ENCODE measurements at regions not wholly inside any gene's neighbourhood (a gene's known extent, or its start where the extent isn't known, plus 50 kb on each side); places are given as distances from the start of the nearest gene placed in this dataset.

DNA sequence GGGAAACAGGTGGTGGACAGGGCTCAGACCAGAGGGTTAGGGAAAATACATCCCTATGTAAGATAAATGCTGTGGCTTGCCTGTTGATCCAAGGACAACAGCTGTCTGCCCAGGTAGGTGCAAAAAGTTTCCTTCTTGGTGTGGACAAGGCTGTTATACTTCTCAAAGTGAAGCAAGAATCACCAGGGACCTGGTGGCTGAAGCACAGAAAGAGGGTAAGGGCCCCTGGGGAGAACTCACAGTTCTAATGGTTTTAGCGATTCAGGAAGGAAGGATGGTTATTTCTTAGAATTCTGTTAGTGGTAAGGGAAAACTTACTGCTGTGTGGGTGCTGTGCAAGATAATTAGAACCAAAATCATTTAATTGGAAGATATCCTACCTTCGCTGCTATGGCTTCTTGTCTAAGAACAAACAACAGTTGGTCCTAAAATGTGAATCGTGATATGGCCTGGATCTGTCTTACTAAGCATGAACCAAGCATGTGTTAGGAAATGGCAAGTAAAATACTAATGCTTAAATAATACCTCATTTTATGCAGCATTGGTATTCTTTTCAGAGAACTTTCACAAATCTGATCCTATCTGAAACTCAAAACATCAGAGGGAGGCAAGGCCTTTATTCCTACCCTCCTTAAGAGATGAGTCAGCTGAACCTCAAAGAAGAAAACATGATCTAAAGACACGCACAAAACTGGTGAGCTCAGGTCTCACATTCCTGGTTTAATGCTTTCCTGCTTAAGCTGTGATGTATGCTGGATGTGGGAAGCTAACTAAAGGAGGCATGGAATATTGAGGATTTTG lies 159.2 kb upstream of the THUMPD2 start:
- no peaks in the 10 kb centered on the region for H3K79me2 ChIP-seq (replicated peaks; ENCODE audit: insufficient read depth)
- H3K36me3 ChIP-seq (ENCODE audit: insufficient read depth) = no peaks in the 10 kb centered on the region
- no peak overlapping the region for H3K4me3 ChIP-seq
- no peak for ATAC-seq
- no peaks in the 10 kb centered on the region for H4K20me1 ChIP-seq (replicated peaks; ENCODE audit: insufficient read depth)
- no peak overlapping the region for H3K27ac ChIP-seq (ENCODE audit: low read depth)
- H2AFZ ChIP-seq = peak overlapping the region; percentile 2; the same call in 1 of the 2 replicates
- H3K9me2 ChIP-seq (ENCODE audit: insufficient read depth) = peaks cover 15% of the 10 kb centered on the region; the same call in 1 of the 2 replicates
- Mint-ChIP-seq H3K27me3 (ENCODE audit: insufficient read depth, low read depth, poor library complexity) (no peaks in the 10 kb centered on the region), H3K9me3 (no peaks in the 10 kb centered on the region), H3K4me1 (no peaks in the 10 kb centered on the region), H3K36me3 (ENCODE audit: low read depth) (no peaks in the 10 kb centered on the region; the same call in 2 of the 3 replicates), H3K4me3 (no peak overlapping the region), H3K27ac (no peak overlapping the region; the same call in 1 of the 2 replicates)
- TF ChIP-seq ZNF114 (CRISPR knock-in tag; IDR thresholded peaks at IDR 0.05) (no peak), CREB1 (CRISPR knock-in tag; IDR thresholded peaks at IDR 0.05; ENCODE audit: low read depth) (no peak), EZH2phosphoT487 (IDR thresholded peaks at IDR 0.05; ENCODE audit: unreplicated experiment) (no peak), EZH2 (IDR thresholded peaks at IDR 0.05; ENCODE audit: low read depth, unreplicated experiment) (no peak), POLR2AphosphoS5 (IDR thresholded peaks at IDR 0.05; ENCODE audit: low read depth) (no peak), NANOG (IDR thresholded peaks at IDR 0.05; ENCODE audit: borderline replicate concordance) (no peak)
- TF ChIP-seq, protein P1, sequence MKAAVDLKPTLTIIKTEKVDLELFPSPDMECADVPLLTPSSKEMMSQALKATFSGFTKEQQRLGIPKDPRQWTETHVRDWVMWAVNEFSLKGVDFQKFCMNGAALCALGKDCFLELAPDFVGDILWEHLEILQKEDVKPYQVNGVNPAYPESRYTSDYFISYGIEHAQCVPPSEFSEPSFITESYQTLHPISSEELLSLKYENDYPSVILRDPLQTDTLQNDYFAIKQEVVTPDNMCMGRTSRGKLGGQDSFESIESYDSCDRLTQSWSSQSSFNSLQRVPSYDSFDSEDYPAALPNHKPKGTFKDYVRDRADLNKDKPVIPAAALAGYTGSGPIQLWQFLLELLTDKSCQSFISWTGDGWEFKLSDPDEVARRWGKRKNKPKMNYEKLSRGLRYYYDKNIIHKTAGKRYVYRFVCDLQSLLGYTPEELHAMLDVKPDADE (IDR thresholded peaks at IDR 0.05) = no peak
- no peak overlapping the region for H3K4me2 ChIP-seq
- H3K27me3 ChIP-seq (ENCODE audit: insufficient read depth) = no peaks in the 10 kb centered on the region
- peaks cover 8% of the 10 kb centered on the region for H3K4me1 ChIP-seq (ENCODE audit: insufficient read depth)
- H3F3A ChIP-seq (replicated peaks; ENCODE audit: low read depth) = no peaks in the 10 kb centered on the region
- no peak for DNase-seq (ENCODE audit: low spot score)

- no peaks in the 10 kb centered on the region for H3K36me3 ChIP-seq (ENCODE audit: insufficient read depth)
- Mint-ChIP-seq H3K4me3 (no peak overlapping the region), H3K4me1 (no peaks in the 10 kb centered on the region), H3K27ac (no peak overlapping the region), H3K27me3 (ENCODE audit: insufficient read depth, low read depth, poor library complexity) (no peaks in the 10 kb centered on the region), H3K9me3 (no peaks in the 10 kb centered on the region), H3K36me3 (ENCODE audit: low read depth) (no peaks in the 10 kb centered on the region; the same call in 2 of the 3 replicates)
- H3K4me1 ChIP-seq (ENCODE audit: insufficient read depth) = peaks cover 8% of the 10 kb centered on the region
- H4K20me1 ChIP-seq (replicated peaks; ENCODE audit: insufficient read depth) = no peaks in the 10 kb centered on the region
- H3K27ac ChIP-seq (ENCODE audit: low read depth) = no peak overlapping the region
- no peaks in the 10 kb centered on the region for H3K27me3 ChIP-seq (ENCODE audit: insufficient read depth)
- ATAC-seq = no peak
- no peak for DNase-seq (ENCODE audit: low spot score)
- no peaks in the 10 kb centered on the region for H3F3A ChIP-seq (replicated peaks; ENCODE audit: low read depth)
- no peak overlapping the region for H2AFZ ChIP-seq
- no peak overlapping the region for H3K4me3 ChIP-seq
- peaks cover 15% of the 10 kb centered on the region; the same call in 1 of the 2 replicates for H3K9me2 ChIP-seq (ENCODE audit: insufficient read depth)
- H3K4me2 ChIP-seq = no peak overlapping the region
- H3K79me2 ChIP-seq (replicated peaks; ENCODE audit: insufficient read depth) = no peaks in the 10 kb centered on the region
- TF ChIP-seq, protein P1 (IDR thresholded peaks at IDR 0.05) = no peak
- no peak for TF ChIP-seq STAT1 (IDR thresholded peaks at IDR 0.05; ENCODE audit: unreplicated experiment)
- TF ChIP-seq NANOG (IDR thresholded peaks at IDR 0.05; ENCODE audit: borderline replicate concordance) = no peak
- no peak for TF ChIP-seq ZNF331 (CRISPR knock-in tag; IDR thresholded peaks at IDR 0.05; ENCODE audit: low read depth)
- no peak for TF ChIP-seq POLR2AphosphoS5 (IDR thresholded peaks at IDR 0.05; ENCODE audit: low read depth)
- no peak for TF ChIP-seq REST (IDR thresholded peaks at IDR 0.05; ENCODE audit: unreplicated experiment)
- TF ChIP-seq, protein P2, sequence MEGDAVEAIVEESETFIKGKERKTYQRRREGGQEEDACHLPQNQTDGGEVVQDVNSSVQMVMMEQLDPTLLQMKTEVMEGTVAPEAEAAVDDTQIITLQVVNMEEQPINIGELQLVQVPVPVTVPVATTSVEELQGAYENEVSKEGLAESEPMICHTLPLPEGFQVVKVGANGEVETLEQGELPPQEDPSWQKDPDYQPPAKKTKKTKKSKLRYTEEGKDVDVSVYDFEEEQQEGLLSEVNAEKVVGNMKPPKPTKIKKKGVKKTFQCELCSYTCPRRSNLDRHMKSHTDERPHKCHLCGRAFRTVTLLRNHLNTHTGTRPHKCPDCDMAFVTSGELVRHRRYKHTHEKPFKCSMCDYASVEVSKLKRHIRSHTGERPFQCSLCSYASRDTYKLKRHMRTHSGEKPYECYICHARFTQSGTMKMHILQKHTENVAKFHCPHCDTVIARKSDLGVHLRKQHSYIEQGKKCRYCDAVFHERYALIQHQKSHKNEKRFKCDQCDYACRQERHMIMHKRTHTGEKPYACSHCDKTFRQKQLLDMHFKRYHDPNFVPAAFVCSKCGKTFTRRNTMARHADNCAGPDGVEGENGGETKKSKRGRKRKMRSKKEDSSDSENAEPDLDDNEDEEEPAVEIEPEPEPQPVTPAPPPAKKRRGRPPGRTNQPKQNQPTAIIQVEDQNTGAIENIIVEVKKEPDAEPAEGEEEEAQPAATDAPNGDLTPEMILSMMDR (conservative IDR thresholded peaks at IDR 0.05; ENCODE audit: low read depth in 2 of 2) = no peak
- no peak for TF ChIP-seq ZNF114 (CRISPR knock-in tag; IDR thresholded peaks at IDR 0.05)
- no peak for TF ChIP-seq JUNB (IDR thresholded peaks at IDR 0.05; ENCODE audit: unreplicated experiment)
Measured at GRCh38 chr2:39937621-39938020, 158.6 kb upstream of the THUMPD2 start.

Data from GM23338 (cell line).